Liver (tissue), 8 donors: ENCODE measurements at regions not wholly inside any gene's neighbourhood (a gene's known extent, or its start where the extent isn't known, plus 50 kb on each side); places are given as distances from the start of the nearest gene placed in this dataset.

Experiments
- DNase-seq: peaks from one replicate; pipeline ENCODE4 v3.0.0-alpha.2; 2017; ENCODE audit warnings: low spot score
- H3K27ac ChIP-seq, 2 donors: one replicate each; pipeline ENCODE4 v1.7.0; 2013; ENCODE audit warnings: inconsistent platforms in 2 of 2, low read length in 2 of 2, control low read depth in 1 of 2, low read depth in 1 of 2, mild to moderate bottlenecking in 1 of 2
- H3K27me3 ChIP-seq, 4 donors: one replicate each; pipeline versions ENCODE4 v1.6.1 to v1.7.0; 2013; ENCODE audit warnings: low read length in 3 of 4, inconsistent platforms in 1 of 4, mild to moderate bottlenecking in 1 of 4, moderate library complexity in 1 of 4; ENCODE audit not compliant: control insufficient read depth in 4 of 4, insufficient read depth in 4 of 4
- H3K36me3 ChIP-seq, 4 donors: one replicate each; pipeline versions ENCODE4 v1.6.1 to v1.7.0; 2013; ENCODE audit warnings: low read length in 3 of 4, mild to moderate bottlenecking in 3 of 4, low read depth in 1 of 4, moderate library complexity in 1 of 4; ENCODE audit not compliant: control insufficient read depth in 4 of 4, insufficient read depth in 3 of 4
- H3K4me1 ChIP-seq, 4 donors: one replicate each; pipeline versions ENCODE4 v1.6.1 to v1.7.0; 2013; ENCODE audit warnings: low read length in 3 of 4, mild to moderate bottlenecking in 3 of 4, moderate library complexity in 1 of 4; ENCODE audit not compliant: control insufficient read depth in 4 of 4, insufficient read depth in 4 of 4
- H3K4me3 ChIP-seq, 3 donors: one replicate each; pipeline versions ENCODE4 v1.6.1 to v1.7.0; 2013; ENCODE audit warnings: low read length in 3 of 3, control low read depth in 1 of 3, low read depth in 1 of 3, mild to moderate bottlenecking in 1 of 3
- H3K9ac ChIP-seq, 2 donors: one replicate each; pipeline ENCODE4 v1.7.0; 2013; ENCODE audit warnings: low read length in 2 of 2, mild to moderate bottlenecking in 2 of 2, moderate library complexity in 2 of 2, control low read depth in 1 of 2, low read depth in 1 of 2
- H3K9me3 ChIP-seq, 4 donors: one replicate each; pipeline versions ENCODE4 v1.6.1 to v1.7.0; 2013; ENCODE audit warnings: low read length in 3 of 4; ENCODE audit not compliant: control insufficient read depth in 4 of 4
- EGR1 ChIP-seq, 2 donors: IDR thresholded peaks; 2 replicates each; pipeline ENCODE4 v1.6.1; 2016 to 2018; ENCODE audit warnings: antibody characterized with exemption in 2 of 2, low read depth in 2 of 2
- FOXA1 ChIP-seq: IDR thresholded peaks from 2 replicates; pipeline ENCODE4 v1.6.1; 2016; ENCODE audit warnings: antibody characterized with exemption
- FOXA2 ChIP-seq: IDR thresholded peaks from 2 replicates; pipeline ENCODE4 v1.6.1; 2016; ENCODE audit warnings: antibody characterized with exemption
- GABPA ChIP-seq, 2 donors: IDR thresholded peaks in 1 of 2; conservative IDR thresholded peaks in 1 of 2; 2 replicates each; pipeline ENCODE4 v1.6.1; 2016; ENCODE audit warnings: antibody characterized with exemption in 2 of 2, mild to moderate bottlenecking in 1 of 2, moderate library complexity in 1 of 2
- HNF4A ChIP-seq, 2 donors: conservative IDR thresholded peaks; 2 replicates each; pipeline ENCODE4 v1.6.1; 2016; ENCODE audit warnings: antibody characterized with exemption in 2 of 2, mild to moderate bottlenecking in 2 of 2
- HNF4G ChIP-seq: IDR thresholded peaks from 2 replicates; pipeline ENCODE4 v1.6.1; 2016; ENCODE audit warnings: antibody characterized with exemption
- JUND ChIP-seq, 2 donors: IDR thresholded peaks; 2 replicates each; pipeline ENCODE4 v1.6.1; 2016; ENCODE audit warnings: antibody characterized with exemption in 2 of 2
- RAD21 ChIP-seq, 2 donors: IDR thresholded peaks; 2 replicates each; pipeline ENCODE4 v1.6.1; 2016; ENCODE audit warnings: antibody characterized with exemption in 2 of 2, mild to moderate bottlenecking in 2 of 2
- RXRA ChIP-seq, 2 donors: IDR thresholded peaks; 2 replicates each; pipeline ENCODE4 v1.6.1; 2017 to 2018; ENCODE audit warnings: antibody characterized with exemption in 2 of 2, mild to moderate bottlenecking in 1 of 2
- SP1 ChIP-seq: IDR thresholded peaks from 2 replicates; pipeline ENCODE4 v1.6.1; 2018; ENCODE audit warnings: antibody characterized with exemption, mild to moderate bottlenecking
- TAF1 ChIP-seq: conservative IDR thresholded peaks from 2 replicates; pipeline ENCODE4 v1.6.1; 2016; ENCODE audit warnings: antibody characterized with exemption, mild to moderate bottlenecking
- WGBS: extraction: QIAGEN DNeasy Blood & Tissue Kit; methylation state at CpG from one replicate; pipeline ENCODE4 v1.1.7; 2013; 5-methylcytosine and 5-hydroxymethylcytosine counted together
- TF ChIP-seq, protein P1 (sequence below): fragments of 150-350 bp; IDR thresholded peaks from 2 replicates; pipeline ENCODE4 v1.5.1; 2017; ENCODE audit warnings: improper control_type of control experiment, low read depth, low read length; ENCODE audit not compliant: missing input control
- TF ChIP-seq, protein P2 (sequence below): IDR thresholded peaks from 2 replicates; pipeline ENCODE4 v1.6.1; 2016; ENCODE audit warnings: antibody characterized with exemption
- TF ChIP-seq, protein P3 (sequence below): IDR thresholded peaks from 2 replicates; pipeline ENCODE4 v1.6.1; 2016; ENCODE audit warnings: antibody characterized with exemption, mild to moderate bottlenecking
- TF ChIP-seq, protein P4 (sequence below): IDR thresholded peaks from 2 replicates; pipeline ENCODE4 v1.6.1; 2016; ENCODE audit warnings: antibody characterized with exemption
- TF ChIP-seq, protein P5 (sequence below): IDR thresholded peaks from 2 replicates; pipeline ENCODE4 v1.6.1; 2016; ENCODE audit warnings: antibody characterized with exemption
- donor health status: healthy.
- donor health status: healthy.
- donor health status: healthy.
- donor health status: healthy.
- donor health status: healthy.

DNA sequence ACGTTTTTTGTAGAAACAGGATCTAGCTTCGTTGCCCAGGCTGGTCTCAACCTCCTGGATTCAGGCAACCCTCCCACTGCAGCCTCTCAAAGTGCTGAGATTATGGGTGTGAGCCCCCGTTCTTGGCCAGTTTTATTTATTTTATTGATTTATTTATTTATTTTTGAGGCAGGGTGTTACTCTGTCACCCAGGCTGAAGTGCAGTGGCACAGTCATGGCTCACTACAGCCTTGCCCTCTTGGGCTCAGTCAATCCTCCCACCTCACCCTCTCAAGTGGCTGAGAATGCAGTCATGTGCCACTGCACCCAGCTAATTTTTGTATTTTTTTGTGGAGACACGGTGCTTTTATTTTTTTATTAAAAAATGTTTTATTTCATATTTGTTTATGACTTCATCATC is 79.9 kb upstream of the ATF7IP2 start:
- DNase-seq, result no peak
- H3K36me3 ChIP-seq, result no peaks in the 10 kb centered on the region
- TF ChIP-seq RXRA (IDR thresholded peaks at IDR 0.05) (no peak), FOXA1 (no peak)
- TF ChIP-seq, protein P1, sequence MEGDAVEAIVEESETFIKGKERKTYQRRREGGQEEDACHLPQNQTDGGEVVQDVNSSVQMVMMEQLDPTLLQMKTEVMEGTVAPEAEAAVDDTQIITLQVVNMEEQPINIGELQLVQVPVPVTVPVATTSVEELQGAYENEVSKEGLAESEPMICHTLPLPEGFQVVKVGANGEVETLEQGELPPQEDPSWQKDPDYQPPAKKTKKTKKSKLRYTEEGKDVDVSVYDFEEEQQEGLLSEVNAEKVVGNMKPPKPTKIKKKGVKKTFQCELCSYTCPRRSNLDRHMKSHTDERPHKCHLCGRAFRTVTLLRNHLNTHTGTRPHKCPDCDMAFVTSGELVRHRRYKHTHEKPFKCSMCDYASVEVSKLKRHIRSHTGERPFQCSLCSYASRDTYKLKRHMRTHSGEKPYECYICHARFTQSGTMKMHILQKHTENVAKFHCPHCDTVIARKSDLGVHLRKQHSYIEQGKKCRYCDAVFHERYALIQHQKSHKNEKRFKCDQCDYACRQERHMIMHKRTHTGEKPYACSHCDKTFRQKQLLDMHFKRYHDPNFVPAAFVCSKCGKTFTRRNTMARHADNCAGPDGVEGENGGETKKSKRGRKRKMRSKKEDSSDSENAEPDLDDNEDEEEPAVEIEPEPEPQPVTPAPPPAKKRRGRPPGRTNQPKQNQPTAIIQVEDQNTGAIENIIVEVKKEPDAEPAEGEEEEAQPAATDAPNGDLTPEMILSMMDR, result no peak
- H3K9ac ChIP-seq, result no peak overlapping the region
- H3K4me3 ChIP-seq, result no peak overlapping the region
- H3K4me1 ChIP-seq, result peaks cover 0 to 3% (median 1%) of the 10 kb centered on the region in 4 donors
- 74% methylated on average over 4 of the region's 4 CpGs for WGBS
- H3K27ac ChIP-seq, result no peak overlapping the region
- H3K9me3 ChIP-seq, result no peaks in the 10 kb centered on the region
- H3K27me3 ChIP-seq, result no peaks in the 10 kb centered on the region

DNA sequence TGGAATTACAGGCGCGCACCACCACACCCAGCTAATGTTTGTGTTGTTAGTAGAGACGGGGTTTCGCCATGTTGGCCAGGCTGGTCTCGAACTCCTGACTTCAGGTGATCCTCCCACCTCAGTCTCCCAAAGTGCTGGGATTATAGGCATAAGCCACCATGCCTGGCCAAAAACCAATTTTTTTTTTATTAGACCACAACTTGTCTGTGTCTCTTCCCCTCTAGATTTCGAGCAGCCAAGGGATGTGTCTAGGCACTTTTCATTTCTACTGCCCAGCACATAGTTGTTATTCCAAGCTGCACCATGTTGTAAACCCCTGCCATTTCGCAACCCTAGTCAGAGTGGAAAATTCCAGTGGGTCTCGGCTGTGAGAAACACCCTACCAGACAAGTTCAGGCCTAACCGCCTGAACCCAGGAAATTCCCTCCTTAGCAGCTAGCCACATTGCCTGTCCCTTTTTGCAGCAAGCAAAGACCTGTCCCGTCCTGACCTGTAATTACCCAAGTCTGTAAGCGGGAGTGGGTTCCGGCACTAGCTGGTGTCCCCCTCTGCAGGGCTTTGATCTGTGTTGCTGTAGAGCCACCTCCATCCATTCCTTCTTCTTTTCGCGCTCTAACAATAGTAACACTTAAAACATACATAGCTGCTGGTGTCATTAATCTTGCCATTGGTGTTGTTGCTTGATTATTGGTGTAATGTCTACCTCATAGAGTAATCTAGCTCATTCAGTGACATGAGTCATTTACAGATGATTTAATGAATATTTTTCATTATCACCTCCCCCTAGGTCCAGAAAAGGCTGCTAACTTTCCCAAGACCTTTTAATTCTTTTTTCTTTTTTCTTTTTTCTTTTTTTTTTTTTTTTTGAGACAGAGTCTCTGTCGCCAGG is 77.3 kb upstream of the ATF7IP2 start:
- DNase-seq, result no peak
- 86% methylated on average over 15 of the region's 15 CpGs for WGBS
- Histone ChIP-seq H3K27ac (no peak overlapping the region), H3K4me3 (no peak overlapping the region), H3K9me3 (no peaks in the 10 kb centered on the region), H3K27me3 (no peaks in the 10 kb centered on the region), H3K36me3 (no peaks in the 10 kb centered on the region), H3K4me1 (peaks cover 3 to 13% (median 11%) of the 10 kb centered on the region in 4 donors), H3K9ac (no peak overlapping the region)
- TF ChIP-seq HNF4G, result no peak
- no peak for TF ChIP-seq GABPA (IDR thresholded peaks at IDR 0.05 in 1 of 2, conservative IDR thresholded peaks at IDR 0.05 in 1 of 2)

DNA sequence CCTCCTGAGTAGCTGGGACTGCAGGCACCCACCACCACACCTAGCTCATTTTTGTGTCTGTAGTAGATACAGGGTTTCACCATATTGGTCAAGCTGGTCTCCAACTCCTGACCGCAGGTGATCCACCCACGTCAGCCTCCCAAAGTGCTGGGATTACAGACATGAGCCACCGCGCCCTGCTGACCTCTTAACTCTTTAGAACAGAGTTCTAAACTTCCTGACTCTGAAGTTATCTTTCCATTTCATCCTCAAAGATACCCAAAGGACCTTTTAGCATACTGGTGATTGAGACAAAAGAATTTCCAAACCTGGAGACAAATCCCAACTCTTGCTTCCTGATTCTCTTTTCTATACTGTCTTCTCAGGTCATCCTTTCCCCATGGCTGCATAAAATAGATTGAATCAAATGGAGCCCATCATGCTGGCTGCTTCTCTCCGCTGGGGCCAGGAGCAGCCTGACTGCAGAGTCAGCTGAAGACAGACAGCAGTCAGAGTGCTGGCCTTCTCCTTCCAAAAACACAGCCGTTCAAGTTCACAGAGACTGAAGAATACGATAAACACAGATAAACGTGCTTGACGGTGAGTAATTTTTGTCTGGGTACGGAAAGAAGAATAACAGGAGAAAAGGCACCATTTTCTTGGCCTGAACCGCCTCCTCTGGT is 76.5 kb upstream of the ATF7IP2 start:
- Histone ChIP-seq H3K27ac (no peak overlapping the region), H3K36me3 (no peaks in the 10 kb centered on the region), H3K9ac (no peak overlapping the region), H3K9me3 (no peaks in the 10 kb centered on the region), H3K27me3 (no peaks in the 10 kb centered on the region), H3K4me3 (no peak overlapping the region), H3K4me1 (peaks cover 3 to 15% (median 12%) of the 10 kb centered on the region in 4 donors)
- TF ChIP-seq HNF4A (conservative IDR thresholded peaks at IDR 0.05), result no peak
- TF ChIP-seq, protein P2, sequence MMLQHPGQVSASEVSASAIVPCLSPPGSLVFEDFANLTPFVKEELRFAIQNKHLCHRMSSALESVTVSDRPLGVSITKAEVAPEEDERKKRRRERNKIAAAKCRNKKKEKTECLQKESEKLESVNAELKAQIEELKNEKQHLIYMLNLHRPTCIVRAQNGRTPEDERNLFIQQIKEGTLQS, result no peak
- no peak for TF ChIP-seq GABPA (IDR thresholded peaks at IDR 0.05 in 1 of 2, conservative IDR thresholded peaks at IDR 0.05 in 1 of 2)
- TF ChIP-seq EGR1 (IDR thresholded peaks at IDR 0.05; ENCODE audit: low read depth in 2 of 2), result no peak
- TF ChIP-seq RAD21 (IDR thresholded peaks at IDR 0.05), result no peak
- TF ChIP-seq SP1, result no peak
- TF ChIP-seq, protein P3, sequence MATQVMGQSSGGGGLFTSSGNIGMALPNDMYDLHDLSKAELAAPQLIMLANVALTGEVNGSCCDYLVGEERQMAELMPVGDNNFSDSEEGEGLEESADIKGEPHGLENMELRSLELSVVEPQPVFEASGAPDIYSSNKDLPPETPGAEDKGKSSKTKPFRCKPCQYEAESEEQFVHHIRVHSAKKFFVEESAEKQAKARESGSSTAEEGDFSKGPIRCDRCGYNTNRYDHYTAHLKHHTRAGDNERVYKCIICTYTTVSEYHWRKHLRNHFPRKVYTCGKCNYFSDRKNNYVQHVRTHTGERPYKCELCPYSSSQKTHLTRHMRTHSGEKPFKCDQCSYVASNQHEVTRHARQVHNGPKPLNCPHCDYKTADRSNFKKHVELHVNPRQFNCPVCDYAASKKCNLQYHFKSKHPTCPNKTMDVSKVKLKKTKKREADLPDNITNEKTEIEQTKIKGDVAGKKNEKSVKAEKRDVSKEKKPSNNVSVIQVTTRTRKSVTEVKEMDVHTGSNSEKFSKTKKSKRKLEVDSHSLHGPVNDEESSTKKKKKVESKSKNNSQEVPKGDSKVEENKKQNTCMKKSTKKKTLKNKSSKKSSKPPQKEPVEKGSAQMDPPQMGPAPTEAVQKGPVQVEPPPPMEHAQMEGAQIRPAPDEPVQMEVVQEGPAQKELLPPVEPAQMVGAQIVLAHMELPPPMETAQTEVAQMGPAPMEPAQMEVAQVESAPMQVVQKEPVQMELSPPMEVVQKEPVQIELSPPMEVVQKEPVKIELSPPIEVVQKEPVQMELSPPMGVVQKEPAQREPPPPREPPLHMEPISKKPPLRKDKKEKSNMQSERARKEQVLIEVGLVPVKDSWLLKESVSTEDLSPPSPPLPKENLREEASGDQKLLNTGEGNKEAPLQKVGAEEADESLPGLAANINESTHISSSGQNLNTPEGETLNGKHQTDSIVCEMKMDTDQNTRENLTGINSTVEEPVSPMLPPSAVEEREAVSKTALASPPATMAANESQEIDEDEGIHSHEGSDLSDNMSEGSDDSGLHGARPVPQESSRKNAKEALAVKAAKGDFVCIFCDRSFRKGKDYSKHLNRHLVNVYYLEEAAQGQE, result no peak
- TF ChIP-seq, protein P4, sequence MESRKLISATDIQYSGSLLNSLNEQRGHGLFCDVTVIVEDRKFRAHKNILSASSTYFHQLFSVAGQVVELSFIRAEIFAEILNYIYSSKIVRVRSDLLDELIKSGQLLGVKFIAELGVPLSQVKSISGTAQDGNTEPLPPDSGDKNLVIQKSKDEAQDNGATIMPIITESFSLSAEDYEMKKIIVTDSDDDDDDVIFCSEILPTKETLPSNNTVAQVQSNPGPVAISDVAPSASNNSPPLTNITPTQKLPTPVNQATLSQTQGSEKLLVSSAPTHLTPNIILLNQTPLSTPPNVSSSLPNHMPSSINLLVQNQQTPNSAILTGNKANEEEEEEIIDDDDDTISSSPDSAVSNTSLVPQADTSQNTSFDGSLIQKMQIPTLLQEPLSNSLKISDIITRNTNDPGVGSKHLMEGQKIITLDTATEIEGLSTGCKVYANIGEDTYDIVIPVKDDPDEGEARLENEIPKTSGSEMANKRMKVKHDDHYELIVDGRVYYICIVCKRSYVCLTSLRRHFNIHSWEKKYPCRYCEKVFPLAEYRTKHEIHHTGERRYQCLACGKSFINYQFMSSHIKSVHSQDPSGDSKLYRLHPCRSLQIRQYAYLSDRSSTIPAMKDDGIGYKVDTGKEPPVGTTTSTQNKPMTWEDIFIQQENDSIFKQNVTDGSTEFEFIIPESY, result no peak
- no peak for TF ChIP-seq FOXA2
- no peak for TF ChIP-seq TAF1
- TF ChIP-seq JUND (IDR thresholded peaks at IDR 0.05), result no peak
- TF ChIP-seq, protein P5, sequence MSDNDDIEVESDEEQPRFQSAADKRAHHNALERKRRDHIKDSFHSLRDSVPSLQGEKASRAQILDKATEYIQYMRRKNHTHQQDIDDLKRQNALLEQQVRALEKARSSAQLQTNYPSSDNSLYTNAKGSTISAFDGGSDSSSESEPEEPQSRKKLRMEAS, result no peak
- TF ChIP-seq RXRA (IDR thresholded peaks at IDR 0.05), result no peak
- 90% methylated on average over 11 of the region's 11 CpGs for WGBS
- DNase-seq, result no peak
